HG03460 (cell line): ENCODE measurements at regions not wholly inside any gene's neighbourhood (a gene's known extent, or its start where the extent isn't known, plus 50 kb on each side); places are given as distances from the start of the nearest gene placed in this dataset.

Experiments
- ATAC-seq: cut with Tn5 transposase; IDR thresholded peaks from one replicate; pipeline ENCODE4 v1.9.1; 2021; ENCODE audit not compliant: unreplicated experiment

DNA sequence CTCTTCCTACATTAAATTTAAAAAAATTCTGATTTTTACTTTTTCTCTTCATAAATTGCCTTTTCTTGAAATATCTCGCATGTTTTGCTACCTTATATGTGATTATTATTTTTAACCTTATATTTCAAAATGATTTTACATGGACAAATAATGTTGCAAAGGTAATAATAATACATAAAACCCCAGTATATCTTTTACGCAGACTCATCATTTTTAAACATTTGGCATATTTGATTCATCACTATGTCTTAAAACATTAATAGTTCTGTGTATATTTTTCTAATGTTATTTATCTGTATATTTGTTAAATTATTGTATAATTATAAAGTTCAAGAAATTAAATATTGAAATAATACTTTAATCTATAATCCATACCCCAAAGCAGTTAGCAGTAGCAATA, 350.8 kb downstream of the RPL10L start:
- ATAC-seq = no peak

DNA sequence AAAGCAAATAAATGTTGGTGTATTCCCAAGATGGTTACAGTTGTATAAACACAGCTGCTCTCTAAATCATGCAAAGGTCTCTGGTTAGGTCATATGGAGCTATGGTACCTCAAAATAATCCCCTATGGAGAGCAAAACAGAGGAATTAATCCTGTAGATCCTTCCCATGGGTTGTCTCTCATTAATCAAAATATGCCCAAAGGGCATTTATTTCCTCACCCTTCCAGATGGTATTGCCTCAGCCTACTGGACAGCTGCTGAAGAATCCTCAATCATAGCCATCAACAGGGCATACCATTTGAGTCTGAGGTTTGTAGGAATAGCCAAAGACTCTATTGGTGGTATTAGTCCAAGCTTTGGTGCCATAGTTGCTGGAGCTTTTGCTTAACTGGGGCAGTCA, 360.9 kb downstream of the RPL10L start:
- ATAC-seq = no peak

DNA sequence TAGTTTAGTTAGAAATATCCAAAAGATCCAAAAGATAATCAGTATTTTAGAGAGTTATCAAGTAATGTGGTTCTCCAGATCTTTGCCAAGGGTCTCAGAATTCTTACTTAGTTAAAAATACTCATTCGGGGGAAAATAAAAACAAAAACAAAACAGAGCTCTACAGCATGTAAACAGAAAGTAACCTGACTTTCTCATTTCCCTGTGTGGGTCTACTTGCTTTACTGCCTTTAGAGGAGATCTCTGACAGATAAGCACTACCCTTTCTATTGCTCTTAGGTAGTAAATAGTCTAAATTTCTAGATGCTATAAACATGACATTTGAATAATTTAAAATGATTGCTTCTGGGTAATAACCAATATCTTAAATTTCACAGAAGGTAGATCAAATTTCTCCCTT, 371.8 kb downstream of the RPL10L start:
- ATAC-seq = no peak

DNA sequence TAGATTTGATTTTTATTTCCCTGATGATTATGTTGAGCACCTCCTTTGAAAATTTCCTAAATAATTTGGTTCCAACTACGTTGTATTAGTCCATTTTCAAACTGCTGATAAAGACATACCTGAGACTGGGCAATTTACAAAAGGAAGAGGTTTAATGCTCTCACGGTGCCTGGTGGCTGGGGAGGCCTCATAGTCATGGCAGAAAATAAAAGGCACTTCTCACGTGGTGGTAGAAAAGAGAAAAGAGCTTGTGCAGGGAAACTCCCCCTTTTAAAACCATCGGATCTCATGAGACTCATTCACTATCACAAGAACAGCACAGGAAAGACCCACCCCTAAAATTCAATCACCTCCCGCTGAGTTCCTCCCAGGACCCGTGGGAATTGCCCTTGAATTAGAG, 372.3 kb downstream of the RPL10L start:
- no peak for ATAC-seq

DNA sequence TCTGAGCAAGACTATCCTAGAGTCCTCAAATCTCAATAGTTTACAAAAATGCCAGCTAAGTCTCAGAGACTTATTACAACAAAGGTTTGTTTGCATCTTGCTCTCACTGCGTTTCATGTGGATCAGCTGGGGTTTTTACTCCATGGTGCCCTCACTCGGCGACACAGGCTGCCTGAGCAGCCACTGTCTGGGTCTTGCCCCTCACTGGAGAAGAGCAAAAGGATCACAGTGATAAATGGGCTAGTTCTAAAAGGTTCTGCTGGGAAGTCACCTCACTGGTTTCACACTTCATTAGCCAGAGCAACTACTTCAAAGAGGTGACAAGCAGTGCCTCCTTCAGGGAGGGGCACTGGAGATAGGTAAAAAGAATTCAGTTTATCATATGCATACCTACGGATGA, 392.0 kb downstream of the RPL10L start:
- ATAC-seq = no peak

DNA sequence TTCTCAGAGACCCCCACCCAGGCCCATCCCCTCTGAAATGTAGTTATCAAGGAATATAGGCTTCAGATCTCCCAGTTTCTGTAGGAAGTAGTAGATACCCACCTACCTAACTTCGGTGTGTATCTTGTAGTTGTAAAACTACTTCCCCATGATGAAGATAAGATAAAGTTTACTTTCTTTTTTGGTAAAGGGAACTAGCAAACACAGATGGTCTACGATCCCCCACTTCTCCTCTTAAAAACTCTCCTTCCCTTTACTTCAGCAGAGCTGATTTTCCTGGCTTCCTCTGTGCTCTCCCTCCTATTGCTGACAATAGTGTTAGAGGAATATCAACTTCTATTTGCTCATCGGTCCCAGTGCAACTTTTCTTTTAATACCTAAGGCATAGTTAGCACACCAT, 395.2 kb downstream of the RPL10L start:
- no peak for ATAC-seq

DNA sequence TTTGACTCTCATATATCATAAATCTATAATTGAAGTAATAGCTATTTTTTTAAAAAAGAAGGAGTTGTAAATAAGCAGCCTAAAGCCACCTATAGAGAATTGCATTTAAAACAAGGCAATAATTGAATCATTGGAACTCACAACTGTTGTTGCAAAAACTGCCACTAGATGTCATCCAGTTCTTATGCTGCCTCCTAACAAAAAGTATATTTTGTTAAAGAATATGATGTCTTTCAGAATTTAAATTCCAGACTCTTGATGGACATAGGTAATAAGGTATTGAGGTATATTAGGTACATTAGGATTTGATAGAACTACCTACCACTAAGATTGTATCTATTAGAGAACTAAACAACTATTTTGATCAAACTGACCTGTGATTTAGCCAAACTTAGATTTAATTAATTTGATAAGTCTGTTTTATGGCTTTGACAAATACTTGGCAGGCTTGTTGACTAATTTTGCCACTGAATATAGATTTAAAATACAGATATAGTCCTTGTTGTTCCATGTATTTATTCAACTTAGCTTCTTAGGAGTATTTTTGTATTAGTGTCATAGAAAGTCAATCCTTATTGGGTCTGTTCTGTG, 401.4 kb downstream of the RPL10L start:
- no peak for ATAC-seq

DNA sequence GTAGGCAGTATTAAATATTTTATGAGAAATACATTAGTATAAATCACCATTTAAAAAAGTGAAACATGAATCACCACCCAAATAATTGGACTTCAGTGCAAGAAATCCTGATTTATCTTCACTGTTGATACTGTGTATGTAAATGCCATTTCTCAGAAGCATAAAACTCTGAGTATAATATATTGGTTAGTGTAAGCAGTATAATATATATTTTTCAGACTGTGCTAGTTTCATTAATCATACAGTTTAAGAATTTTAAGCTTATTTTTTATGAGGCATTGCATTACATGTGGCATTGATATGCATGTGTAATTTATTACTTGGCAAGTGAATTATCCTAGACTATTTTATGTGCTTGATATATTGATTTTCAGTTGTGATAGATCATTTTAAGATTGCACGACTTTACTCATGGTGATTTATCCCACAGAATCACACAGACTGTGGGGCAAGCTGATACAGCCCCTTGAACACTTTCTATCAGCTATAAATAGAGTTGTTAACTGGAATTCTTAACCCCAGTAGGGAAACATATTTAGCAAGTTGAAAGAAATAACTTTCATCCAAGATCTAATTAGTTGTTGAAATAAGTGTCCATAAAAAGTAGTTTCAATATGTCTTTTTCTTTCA, 403.5 kb downstream of the RPL10L start:
- no peak for ATAC-seq

DNA sequence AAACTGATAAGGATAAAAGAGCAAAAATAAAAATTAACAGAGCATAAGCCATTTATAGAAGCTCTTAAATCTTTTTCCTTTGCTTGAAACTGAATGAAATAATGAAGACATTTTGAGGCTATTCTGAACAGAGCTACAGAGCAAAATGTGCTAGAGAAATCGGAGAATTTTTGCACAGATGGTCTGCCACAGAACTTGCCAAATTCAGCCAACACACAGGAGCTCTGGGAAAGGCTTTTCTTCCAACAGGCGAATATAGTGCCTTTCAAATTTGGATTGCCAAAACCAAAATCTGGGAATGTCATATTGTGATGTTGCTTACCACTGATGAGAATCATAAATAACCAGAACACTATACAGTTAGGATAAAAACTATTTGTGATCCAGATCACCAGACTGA, 406.3 kb downstream of the RPL10L start:
- ATAC-seq = no peak

DNA sequence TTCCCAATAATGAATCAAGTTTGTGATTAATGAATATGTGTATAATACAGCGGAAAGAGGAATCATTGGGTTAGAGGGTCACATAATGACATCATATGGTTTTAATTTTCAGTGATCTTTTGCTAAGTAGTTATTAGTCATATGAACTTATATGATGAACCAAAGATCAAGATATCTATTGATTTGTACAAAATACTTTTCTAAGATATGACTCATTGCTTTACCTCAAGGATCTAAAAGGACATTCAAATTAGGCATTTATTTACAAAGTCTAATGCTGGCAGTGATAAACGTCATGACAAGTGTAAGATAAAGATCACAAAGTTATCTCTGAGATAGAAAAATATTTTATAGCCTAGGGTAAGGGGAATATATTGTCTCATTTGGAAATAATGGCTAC, 417.8 kb downstream of the RPL10L start:
- no peak for ATAC-seq

DNA sequence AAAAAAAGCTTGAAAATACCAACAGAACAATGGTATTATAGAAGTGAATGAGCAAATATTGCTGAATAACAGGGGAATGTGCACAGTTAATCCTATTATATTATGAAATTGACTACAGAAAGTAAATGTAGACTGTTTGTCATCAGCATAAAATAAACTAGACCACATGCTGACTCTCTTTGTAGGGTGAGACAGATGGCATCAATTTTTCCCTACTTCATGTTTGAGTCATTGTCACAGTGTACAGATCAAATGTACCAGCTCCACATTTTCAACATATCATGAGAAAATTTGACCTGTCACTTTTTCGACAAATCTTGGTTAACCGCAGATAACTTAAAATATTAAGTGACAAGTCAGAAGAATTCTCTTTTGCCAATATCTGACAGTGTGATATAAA, 421.0 kb downstream of the RPL10L start:
- ATAC-seq = no peak

DNA sequence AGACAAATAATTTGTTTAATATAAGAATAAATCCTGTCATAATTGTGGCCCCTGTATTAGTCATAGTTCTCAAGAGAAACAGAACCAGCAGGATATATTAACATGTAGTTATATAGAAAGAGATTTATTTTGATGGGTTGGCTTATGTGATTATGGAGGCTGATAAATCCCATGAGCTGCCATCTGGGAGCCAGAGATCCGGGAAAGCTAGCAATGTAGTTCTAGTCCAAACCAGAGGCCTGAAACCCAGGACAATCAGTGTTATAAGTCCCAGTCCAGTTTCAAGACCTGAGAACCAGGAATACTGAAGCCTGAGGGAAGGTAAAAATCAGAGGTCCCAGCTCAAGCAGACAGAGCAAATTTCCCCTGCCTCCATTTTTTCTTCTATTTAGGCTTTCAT, 435.8 kb downstream of the RPL10L start:
- ATAC-seq = no peak

DNA sequence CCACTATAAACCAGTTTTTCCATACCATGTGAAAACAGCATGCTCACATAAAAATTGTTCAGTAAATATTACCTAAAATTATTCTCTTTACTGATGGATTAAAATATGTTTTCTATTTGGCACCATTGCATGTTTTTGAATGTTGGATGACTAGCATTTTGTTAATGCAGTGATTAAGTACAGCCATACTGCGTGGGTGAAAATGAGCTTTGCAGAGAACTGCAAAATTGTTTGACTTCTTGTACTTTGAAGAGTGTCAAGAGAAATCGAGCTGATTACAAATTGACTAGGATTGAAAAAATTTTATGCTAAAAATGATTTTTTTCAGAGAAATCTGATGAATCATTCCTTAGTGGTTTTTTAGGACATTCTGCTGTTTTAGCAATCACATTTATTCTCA, 452.9 kb downstream of the RPL10L start:
- no peak for ATAC-seq

DNA sequence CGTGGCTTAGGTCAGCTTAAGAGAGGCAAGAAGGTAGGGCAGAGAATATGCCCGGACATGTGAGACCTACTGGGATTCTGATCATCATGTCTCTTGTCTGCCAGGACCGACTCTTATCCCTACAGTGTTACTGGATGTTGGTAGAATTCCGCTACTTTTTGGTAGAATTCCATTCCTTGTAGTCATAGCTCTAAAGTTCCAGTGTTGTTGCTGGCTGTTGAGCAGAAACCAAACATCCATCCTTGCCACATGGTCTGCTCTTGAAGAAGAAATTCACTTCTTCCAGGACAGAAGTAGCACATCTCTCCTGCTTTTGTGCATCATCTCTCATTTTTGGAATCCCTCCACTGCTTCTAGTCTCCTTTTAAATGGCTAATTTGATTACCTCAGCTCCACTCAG, 453.7 kb downstream of the RPL10L start:
- ATAC-seq = no peak
